IPS-NIHi11 (cell line): ENCODE measurements at regions not wholly inside any gene's neighbourhood (a gene's known extent, or its start where the extent isn't known, plus 50 kb on each side); places are given as distances from the start of the nearest gene placed in this dataset.

Experiments used
- DNase-seq: peaks from one replicate; pipeline ENCODE4 v3.0.0; 2012; ENCODE audit warnings: mixed read lengths, low spot score

GRCh38 chr14:98711453-98711852 is 560.5 kb downstream of the BCL11B start:
- no peak for DNase-seq

GRCh38 chr14:98714626-98715425 is 557.2 kb downstream of the BCL11B start:
- DNase-seq, result no peak

- DNase-seq, result no peak
Observed at GRCh38 chr14:98716133-98716532, 555.9 kb downstream of the BCL11B start.

GRCh38 chr14:98721061-98721460 is 550.9 kb downstream of the BCL11B start:
- no peak for DNase-seq

GRCh38 chr14:98724734-98725133 is 547.3 kb downstream of the BCL11B start:
- DNase-seq, result no peak

GRCh38 chr14:98725191-98725590 is 546.8 kb downstream of the BCL11B start:
- DNase-seq, result no peak

GRCh38 chr14:98725676-98726075 is 546.3 kb downstream of the BCL11B start:
- no peak for DNase-seq

- no peak for DNase-seq
Observed at GRCh38 chr14:98726585-98727405, 545.2 kb downstream of the BCL11B start.

- no peak for DNase-seq
Observed at GRCh38 chr14:98728024-98728423, 544.0 kb downstream of the BCL11B start.

- no peak for DNase-seq
Observed at GRCh38 chr14:98728836-98729235, 543.2 kb downstream of the BCL11B start.

- no peak for DNase-seq
Observed at GRCh38 chr14:98731286-98731685, 540.7 kb downstream of the BCL11B start.

GRCh38 chr14:98731701-98732100 is 540.3 kb downstream of the BCL11B start:
- no peak for DNase-seq

- no peak for DNase-seq
Observed at GRCh38 chr14:98733536-98733935, 538.5 kb downstream of the BCL11B start.

- DNase-seq, result no peak
Observed at GRCh38 chr14:98736701-98737338, 535.2 kb downstream of the BCL11B start.

- DNase-seq, result no peak
Observed at GRCh38 chr14:98741523-98741922, 530.5 kb downstream of the BCL11B start.

GRCh38 chr14:98742001-98742400 is 530.0 kb downstream of the BCL11B start:
- no peak for DNase-seq

GRCh38 chr14:98743536-98743935 is 528.5 kb downstream of the BCL11B start:
- DNase-seq, result no peak

GRCh38 chr14:98748966-98749365 is 523.0 kb downstream of the BCL11B start:
- no peak for DNase-seq

GRCh38 chr14:98751110-98751509 is 520.9 kb downstream of the BCL11B start:
- no peak for DNase-seq

- no peak for DNase-seq
Observed at GRCh38 chr14:98752660-98753059, 519.3 kb downstream of the BCL11B start.

GRCh38 chr14:98754343-98755020 is 517.5 kb downstream of the BCL11B start:
- no peak for DNase-seq

GRCh38 chr14:98756749-98757148 is 515.2 kb downstream of the BCL11B start:
- DNase-seq, result no peak
